HG03520 (cell line): ENCODE measurements at regions not wholly inside any gene's neighbourhood (a gene's known extent, or its start where the extent isn't known, plus 50 kb on each side); places are given as distances from the start of the nearest gene placed in this dataset.

ENCODE experiments used
- ATAC-seq: cut with Tn5 transposase; IDR thresholded peaks from one replicate; pipeline ENCODE4 v1.9.1; 2021; ENCODE audit warnings: mild to moderate bottlenecking, moderate library complexity; ENCODE audit not compliant: unreplicated experiment

DNA sequence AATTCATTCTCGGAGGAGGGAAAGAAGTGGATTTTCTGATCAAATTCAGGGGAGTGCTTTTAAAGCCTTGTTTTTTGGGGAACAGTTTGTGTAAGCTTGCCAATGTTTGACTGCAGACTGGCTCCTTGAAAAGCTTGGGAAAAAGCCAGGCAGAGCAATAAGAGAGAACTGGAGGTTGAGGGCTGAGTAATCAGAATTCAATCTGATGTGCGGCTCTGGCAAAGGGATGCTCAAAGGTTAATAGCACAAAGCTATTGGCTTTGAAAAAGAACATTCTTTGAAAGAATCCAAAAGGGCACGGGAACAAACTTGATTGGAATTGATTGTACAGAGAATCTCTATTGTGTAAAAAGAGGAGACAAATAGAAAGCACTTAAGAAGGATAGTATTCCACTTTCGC is 279.3 kb downstream of the YTHDC2 start:
- ATAC-seq, result no peak

GRCh38 chr5:113794981-113795380 is 281.5 kb downstream of the YTHDC2 start:
- no peak for ATAC-seq

- ATAC-seq, result no peak
Observed at GRCh38 chr5:113800686-113801085, 287.2 kb downstream of the YTHDC2 start.

DNA sequence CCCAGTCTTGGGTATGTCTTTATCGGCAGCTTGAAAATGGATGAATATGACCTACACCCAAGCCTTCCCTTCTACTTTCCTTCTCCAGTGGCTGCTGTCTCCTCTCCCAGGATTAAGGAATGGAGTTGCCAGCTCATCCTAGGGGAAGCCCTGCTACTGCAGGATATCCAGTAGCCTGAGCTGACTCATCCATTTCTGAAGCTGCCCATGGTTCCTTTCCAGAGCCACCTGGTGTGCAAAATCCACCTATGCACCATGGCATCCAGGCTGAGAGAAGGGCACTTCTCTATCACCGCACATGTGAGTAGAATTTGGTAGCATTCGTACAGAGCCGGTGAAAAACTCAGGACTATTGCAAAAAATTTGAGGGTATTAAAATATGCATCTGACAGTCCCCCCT is 290.8 kb downstream of the YTHDC2 start:
- ATAC-seq, result no peak

DNA sequence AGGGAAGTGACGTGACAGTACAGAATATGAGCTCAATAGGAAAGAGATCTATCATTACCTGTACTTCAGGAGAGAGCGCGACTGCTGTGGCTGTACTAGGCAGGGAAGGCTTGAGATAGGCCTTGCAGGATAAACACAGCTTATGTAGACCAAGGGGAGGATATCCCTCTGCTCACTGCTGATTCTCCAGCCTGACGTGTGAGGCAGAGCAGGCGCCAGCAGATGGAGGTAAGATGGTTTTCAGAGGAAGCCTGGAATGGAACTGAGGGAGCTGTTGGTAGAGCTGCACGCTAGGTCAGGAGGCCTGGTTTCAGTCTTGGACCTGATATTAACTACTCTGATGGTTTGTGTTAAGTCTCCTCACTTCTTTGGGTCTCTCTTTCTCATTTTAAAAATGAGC is 291.4 kb downstream of the YTHDC2 start:
- no peak for ATAC-seq

DNA sequence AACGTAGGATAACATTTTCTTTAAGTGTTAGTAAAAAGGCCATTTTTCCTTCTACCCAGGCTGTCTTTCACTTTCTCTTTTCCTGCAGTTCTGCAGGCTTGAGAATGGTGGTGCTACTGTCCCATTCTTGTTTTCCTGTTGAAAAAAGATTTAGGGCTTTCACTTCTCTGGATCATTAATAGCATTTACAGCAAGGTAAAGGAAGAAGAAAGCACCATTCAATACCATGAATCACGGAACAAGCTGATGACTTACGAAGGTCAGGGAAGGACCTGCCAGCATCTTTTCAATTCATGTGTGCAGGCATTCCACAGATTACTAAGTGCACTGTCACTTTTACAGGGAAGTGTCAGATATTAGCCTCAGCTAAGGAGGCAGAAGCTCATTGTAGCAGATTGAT is 292.8 kb downstream of the YTHDC2 start:
- ATAC-seq, result no peak

DNA sequence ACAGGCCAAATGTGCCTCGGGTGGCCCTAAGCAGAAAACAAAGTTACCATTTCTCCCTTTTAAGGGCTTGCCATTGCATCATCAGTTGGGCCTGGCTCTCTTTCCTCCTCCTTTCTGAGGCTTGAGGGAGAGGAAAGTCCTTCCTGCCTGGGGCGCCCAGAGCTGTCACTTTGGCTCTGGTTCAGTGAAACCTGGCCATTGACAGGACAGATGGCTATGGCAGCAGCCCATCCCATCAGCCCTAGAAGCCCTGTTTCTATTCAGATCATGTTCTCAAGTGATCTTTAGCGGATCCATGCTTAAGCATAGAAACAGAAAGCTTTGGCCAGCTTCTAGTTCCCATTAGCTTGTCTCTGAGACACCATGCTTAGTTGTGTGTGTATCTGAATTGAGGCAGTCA is 293.4 kb downstream of the YTHDC2 start:
- no peak for ATAC-seq

DNA sequence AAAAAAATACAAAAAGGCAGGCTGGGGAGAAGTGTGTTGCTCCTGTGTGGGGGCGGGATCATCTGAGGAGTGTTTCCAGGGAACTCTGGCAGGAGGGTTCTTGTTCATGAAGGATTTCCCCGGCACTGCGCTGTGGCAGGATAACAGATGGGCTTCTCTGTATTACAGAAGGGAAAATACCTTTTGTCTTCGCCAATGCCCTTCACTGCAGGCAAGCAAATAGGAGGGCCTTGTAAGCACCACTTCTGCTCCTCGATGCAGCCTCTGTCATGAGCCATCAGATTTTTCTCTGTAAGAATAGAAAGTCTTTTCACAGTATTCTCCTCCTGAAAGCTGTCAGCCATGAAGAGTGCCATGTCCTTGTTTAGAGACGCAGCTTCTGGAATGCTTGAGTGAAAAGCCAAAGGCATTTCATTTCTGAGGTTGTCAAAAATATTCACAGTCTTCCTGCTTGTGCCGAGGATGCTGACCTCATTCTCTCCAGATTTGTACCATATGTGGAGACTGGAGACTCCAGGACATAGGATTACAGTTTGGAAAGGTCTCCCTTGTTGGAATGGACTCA is 294.0 kb downstream of the YTHDC2 start:
- no peak for ATAC-seq

GRCh38 chr5:113808956-113809355 is 295.5 kb downstream of the YTHDC2 start:
- no peak for ATAC-seq

DNA sequence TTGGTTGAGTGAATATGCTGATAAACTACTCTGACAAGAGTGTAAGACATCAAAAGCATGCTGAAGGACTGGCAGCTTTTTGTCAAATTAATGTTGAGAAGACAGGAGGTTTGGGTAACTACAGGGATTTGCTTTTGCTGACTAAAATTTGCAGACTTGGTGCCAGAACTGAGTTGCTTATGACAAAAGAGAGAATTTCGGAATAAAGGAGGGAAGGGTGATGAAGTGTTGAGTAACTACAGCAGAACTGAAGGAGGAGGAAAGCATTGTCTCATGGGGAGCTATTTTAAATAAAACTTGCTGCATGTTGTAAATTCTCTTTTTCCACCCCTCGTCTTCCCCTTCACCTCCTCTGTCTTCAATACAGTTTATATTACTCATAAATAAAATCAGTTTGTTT is 296.1 kb downstream of the YTHDC2 start:
- no peak for ATAC-seq

- ATAC-seq, result no peak
Observed at GRCh38 chr5:113813466-113813865, 300.0 kb downstream of the YTHDC2 start.

DNA sequence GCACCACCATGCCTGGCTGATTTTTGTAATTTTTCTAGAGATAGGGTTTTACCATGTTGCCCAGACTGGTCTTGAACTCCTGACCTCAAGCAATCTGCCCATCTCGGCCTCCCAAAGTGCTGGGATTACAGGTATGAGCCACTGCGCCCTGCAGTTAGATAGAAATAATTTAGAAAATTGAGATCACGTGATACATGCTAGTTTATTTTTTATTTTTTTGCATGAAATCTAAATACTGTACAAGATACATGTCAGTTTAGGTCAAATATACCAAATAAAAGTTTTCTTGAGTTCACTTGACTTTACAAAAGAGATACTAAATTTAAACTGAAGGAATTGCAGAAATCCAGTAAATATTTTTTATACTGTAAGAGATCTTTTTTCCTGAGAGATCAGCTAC is 304.2 kb downstream of the YTHDC2 start:
- no peak for ATAC-seq

- ATAC-seq, result no peak
Observed at GRCh38 chr5:113823696-113824095, 310.2 kb downstream of the YTHDC2 start.

DNA sequence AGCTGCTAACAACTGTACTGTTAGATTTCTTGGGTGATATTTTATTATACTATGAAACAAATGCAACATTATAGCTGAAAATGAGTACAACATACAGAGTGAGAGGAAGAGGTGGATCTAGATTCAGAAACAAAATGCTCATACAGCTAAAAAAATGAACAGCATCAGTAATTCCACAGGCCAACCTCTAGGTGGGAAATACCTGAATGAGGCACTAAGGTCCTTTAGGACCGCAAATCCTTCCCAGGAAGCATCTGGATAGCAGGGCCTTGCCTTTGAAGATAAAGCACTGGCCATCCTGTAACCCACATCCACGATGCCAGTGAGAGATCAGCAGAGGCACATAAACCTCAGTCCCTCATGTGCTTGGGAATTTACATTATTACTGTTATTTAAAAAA is 310.8 kb downstream of the YTHDC2 start:
- ATAC-seq, result no peak

GRCh38 chr5:113825176-113825575 is 311.7 kb downstream of the YTHDC2 start:
- no peak for ATAC-seq

DNA sequence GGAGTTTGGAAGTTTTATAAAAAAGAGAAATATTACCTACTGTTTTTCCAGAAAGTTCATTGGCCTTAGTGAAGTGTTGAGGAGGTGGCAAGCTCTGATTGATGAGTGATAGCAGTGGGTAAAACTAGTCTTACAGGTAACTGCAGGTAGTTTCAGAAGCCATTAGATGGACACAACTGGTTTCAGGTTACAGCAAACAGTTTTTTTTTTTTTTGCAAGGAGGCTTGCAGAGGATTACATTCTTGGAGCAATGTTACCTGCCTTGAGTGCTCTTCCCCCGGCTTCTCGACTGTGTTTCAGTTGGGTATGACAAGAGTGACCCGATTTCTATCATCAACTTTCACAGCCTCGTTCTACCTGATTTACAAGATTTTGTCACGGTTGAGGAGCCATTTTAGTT is 333.4 kb downstream of the YTHDC2 start:
- no peak for ATAC-seq

DNA sequence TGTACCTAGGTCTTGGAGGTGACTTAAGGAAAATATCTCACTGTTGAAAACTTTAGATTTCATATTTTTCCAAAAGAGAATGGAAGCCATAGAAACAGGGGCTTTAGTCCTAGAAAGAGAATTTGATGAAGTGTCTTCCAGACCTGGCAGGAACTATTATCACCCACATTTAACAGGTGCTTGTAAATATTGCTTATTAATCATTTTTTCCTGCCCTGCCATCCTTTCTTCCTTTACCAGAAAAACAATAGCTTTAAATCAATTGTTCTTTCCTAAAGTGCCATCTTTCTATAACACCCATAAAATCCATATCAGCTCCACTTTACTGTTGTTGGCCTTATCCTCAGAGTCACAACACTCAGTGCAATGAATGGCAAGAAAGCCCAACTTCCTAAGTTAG is 350.9 kb downstream of the YTHDC2 start:
- ATAC-seq, result no peak

DNA sequence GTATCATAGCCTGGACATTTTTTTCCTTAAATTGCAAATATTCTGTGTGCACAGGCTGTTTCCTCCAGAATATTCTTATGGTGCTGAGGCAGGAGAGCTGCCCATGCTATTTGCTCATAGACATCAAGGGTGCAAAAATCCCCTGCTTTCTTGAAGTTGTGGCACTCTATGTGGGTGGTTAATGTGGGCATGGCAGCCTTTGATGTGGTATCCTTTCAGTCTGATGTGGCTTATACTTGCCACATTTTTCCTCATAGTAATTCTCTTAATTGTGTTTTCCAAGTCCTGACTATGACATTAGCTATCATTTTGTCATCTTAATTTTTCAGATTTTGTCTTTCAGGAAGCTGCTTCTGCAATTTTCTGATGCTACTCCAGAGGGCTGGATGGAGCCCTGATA is 353.3 kb downstream of the YTHDC2 start:
- no peak for ATAC-seq

- no peak for ATAC-seq
Observed at GRCh38 chr5:113869611-113870010, 356.1 kb downstream of the YTHDC2 start.

DNA sequence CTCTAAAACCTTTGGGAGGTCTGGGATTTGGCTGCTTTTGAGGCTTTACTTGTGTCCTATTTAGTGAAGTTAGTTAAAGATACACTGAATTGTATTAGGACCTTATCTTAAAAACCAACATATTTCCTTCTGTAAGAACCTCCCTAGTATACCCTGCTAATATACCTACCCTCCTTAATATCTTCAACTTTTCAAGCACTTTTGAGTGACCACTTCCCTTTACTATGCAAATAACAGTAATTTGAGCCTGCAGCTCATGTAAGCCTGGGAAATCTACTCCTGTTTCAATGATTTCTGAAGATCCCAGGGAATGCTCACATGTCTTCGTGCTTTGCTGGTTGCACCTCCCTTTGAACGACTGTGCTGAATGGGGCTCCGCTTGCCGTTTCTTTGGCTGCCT is 358.5 kb downstream of the YTHDC2 start:
- ATAC-seq, result no peak

DNA sequence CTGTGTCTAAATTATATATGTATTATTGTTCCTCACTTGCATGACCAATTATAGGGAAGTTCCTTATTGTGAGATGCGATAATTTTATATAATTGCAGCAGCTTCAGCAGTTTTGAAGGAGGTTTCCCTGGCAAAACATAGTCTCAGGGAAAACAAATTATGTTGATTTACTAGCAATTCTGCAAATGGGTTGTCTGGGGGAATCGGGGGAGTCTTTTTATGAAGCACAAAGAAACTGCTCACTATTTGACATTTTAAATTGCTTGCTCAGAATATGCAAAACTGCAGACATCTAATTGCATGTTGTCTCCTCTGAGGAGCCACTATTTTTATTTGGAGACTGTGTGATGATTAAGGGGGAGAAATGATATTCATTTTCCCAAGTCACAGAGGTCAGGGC is 361.6 kb downstream of the YTHDC2 start:
- no peak for ATAC-seq

DNA sequence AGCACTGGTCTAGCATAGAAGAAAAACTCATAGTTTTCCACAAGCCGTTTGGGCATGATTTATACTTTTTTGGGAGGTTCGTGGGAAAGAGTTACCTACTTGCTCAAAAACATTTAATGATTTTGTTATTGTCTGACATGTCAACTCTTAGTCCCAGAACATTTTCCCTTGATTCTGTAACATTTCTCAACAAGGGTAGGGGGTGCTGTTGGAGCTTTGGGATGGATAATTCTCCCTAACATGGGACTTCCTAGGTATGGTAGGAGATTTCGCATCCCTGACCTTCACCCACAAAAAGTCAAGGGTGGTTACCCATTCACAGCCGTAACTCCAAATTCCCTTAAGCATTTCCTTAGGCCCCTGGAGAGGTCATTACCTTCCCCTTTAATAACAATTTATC is 378.0 kb downstream of the YTHDC2 start:
- ATAC-seq, result no peak

GRCh38 chr5:113896789-113897188 is 383.3 kb downstream of the YTHDC2 start:
- no peak for ATAC-seq

DNA sequence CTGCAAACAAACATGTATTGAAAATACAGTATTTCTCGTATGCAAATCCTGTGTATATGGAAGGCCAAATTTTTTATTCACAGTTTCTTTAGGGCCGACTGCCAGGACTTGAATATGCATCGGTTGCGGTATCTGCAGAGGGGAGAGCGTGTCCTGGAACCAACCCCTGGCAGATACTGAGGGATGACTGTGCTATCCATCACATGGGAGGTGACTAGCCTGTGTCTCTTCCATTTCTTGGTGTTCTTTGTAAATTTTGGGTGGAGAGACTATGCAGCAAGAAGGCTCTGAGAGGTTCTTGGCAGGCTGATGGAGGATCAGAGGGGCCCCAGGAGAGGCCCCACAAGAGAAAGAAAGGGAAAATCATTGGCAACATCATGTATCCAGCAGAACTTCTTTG is 384.3 kb downstream of the YTHDC2 start:
- ATAC-seq, result no peak
